ENCODE measurements at regions not wholly inside any gene's neighbourhood (a gene's known extent, or its start where the extent isn't known, plus 50 kb on each side); places are given as distances from the start of the nearest gene placed in this dataset.

GRCh38 chr17:36661047-36661666 lies 59.8 kb downstream of the MRM1 start:
- no peak for DNase-seq

- DNase-seq, result no peak
Measured at GRCh38 chr17:36661688-36662087, 60.3 kb downstream of the MRM1 start.

GRCh38 chr17:36665417-36665816 lies 64.0 kb downstream of the MRM1 start:
- no peak for DNase-seq

- no peak for DNase-seq
Measured at GRCh38 chr17:36667922-36668321, 66.5 kb downstream of the MRM1 start.

GRCh38 chr17:36668824-36669223 lies 67.4 kb downstream of the MRM1 start:
- no peak for DNase-seq

GRCh38 chr17:36671144-36671543 lies 69.8 kb downstream of the MRM1 start:
- DNase-seq, result no peak

GRCh38 chr17:36672403-36672918 lies 71.1 kb downstream of the MRM1 start:
- no peak for DNase-seq

GRCh38 chr17:36673068-36673467 lies 71.7 kb downstream of the MRM1 start:
- no peak for DNase-seq

- DNase-seq, result no peak
Measured at GRCh38 chr17:36673637-36674277, 72.4 kb downstream of the MRM1 start.

- peak; percentile 55 for DNase-seq
Measured at GRCh38 chr17:36674278-36674650, 72.9 kb downstream of the MRM1 start.

- no peak for DNase-seq
Measured at GRCh38 chr17:36675250-36675649, 73.9 kb downstream of the MRM1 start.

- DNase-seq, result no peak
Measured at GRCh38 chr17:36675786-36676185, 74.4 kb downstream of the MRM1 start.

- DNase-seq, result no peak
Measured at GRCh38 chr17:36679815-36680467, 78.6 kb downstream of the MRM1 start.

GRCh38 chr17:36680701-36681202 lies 79.4 kb downstream of the MRM1 start:
- no peak for DNase-seq

GRCh38 chr17:36682773-36683172 lies 81.4 kb downstream of the MRM1 start:
- no peak for DNase-seq

- DNase-seq, result no peak
Measured at GRCh38 chr17:36683387-36683786, 82.0 kb downstream of the MRM1 start.

- DNase-seq, result no peak
Measured at GRCh38 chr17:36684134-36684533, 82.8 kb downstream of the MRM1 start.

GRCh38 chr17:36686123-36686669 lies 84.8 kb downstream of the MRM1 start:
- no peak for DNase-seq

- DNase-seq, result no peak
Measured at GRCh38 chr17:36687736-36688135, 86.4 kb downstream of the MRM1 start.

GRCh38 chr17:36689089-36689667 lies 87.8 kb downstream of the MRM1 start:
- no peak for DNase-seq

GRCh38 chr17:36690190-36690589 lies 88.8 kb downstream of the MRM1 start:
- no peak for DNase-seq

GRCh38 chr17:36691606-36692005 lies 90.2 kb downstream of the MRM1 start:
- no peak for DNase-seq

- DNase-seq, result no peak
Measured at GRCh38 chr17:36695082-36695481, 93.7 kb downstream of the MRM1 start.
